HL-60 (cell line): ENCODE measurements at regions not wholly inside any gene's neighbourhood (a gene's known extent, or its start where the extent isn't known, plus 50 kb on each side); places are given as distances from the start of the nearest gene placed in this dataset.

Experiments used
- DNase-seq, 2 experiments: peaks; one replicate each; pipeline ENCODE4 v3.0.0-alpha.2; 2010 to 2020; ENCODE audit warnings: low read depth in 1 of 2, low spot score in 1 of 2
- H3K27ac ChIP-seq: fragments of 250-450 bp; sonication (Bioruptor Pico); replicated peaks from 2 replicates; pipeline ENCODE4 v1.5.1; 2020; ENCODE audit warnings: mild to moderate bottlenecking, moderate library complexity
- H3K27me3 ChIP-seq: fragments of 250-450 bp; sonication (Bioruptor Pico); 2 replicates; pipeline ENCODE4 v1.5.1; 2021; ENCODE audit warnings: mild to moderate bottlenecking, moderate library complexity; ENCODE audit not compliant: insufficient read depth, poor library complexity, severe bottlenecking
- H3K4me3 ChIP-seq: replicated peaks from 2 replicates; pipeline ENCODE4 v1.5.1; 2011; ENCODE audit warnings: mild to moderate bottlenecking, control low read depth, low read length; ENCODE audit not compliant: insufficient read depth
- CTCF ChIP-seq: IDR thresholded peaks from one replicate; pipeline ENCODE4 v1.5.1; 2011; ENCODE audit warnings: low read length, control low read depth, inconsistent platforms; ENCODE audit not compliant: insufficient read depth
- GABPA ChIP-seq: IDR thresholded peaks from 2 replicates; pipeline ENCODE4 v1.6.1; 2012; ENCODE audit warnings: low read depth
- POLR2AphosphoS5 ChIP-seq: IDR thresholded peaks from 2 replicates; pipeline ENCODE4 v1.6.1; 2012; ENCODE audit warnings: low read depth
- REST ChIP-seq: IDR thresholded peaks from 2 replicates; pipeline ENCODE4 v1.6.1; 2012; ENCODE audit warnings: low read depth; ENCODE audit not compliant: insufficient replicate concordance
- SPI1 ChIP-seq: IDR thresholded peaks from 2 replicates; pipeline ENCODE4 v1.6.1; 2012; ENCODE audit warnings: low read depth, mild to moderate bottlenecking, borderline replicate concordance

- Histone ChIP-seq H3K27me3 (no peaks in the 10 kb centered on the region), H3K4me3 (no peak overlapping the region), H3K27ac (no peak overlapping the region)
- no peak for DNase-seq
- TF ChIP-seq POLR2AphosphoS5 (no peak), GABPA (no peak), CTCF (no peak), REST (no peak), SPI1 (no peak)
Measured at GRCh38 chr5:153884612-153884957, 154.1 kb downstream of the FAM114A2 start.

GRCh38 chr5:153883854-153884611, 154.7 kb downstream of the FAM114A2 start:
- Histone ChIP-seq H3K4me3 (no peak overlapping the region), H3K27ac (no peak overlapping the region), H3K27me3 (no peaks in the 10 kb centered on the region)
- no peak for DNase-seq
- TF ChIP-seq CTCF (no peak), SPI1 (no peak), POLR2AphosphoS5 (no peak), GABPA (no peak), REST (no peak)

GRCh38 chr5:153881687-153882086, 157.0 kb downstream of the FAM114A2 start:
- H3K4me3 ChIP-seq: no peak overlapping the region
- TF ChIP-seq REST (no peak), SPI1 (no peak), CTCF (no peak), POLR2AphosphoS5 (no peak), GABPA (no peak)
- no peaks in the 10 kb centered on the region for H3K27me3 ChIP-seq
- DNase-seq: no peak
- no peak overlapping the region for H3K27ac ChIP-seq
